Panc1 (cell line): ENCODE measurements at regions not wholly inside any gene's neighbourhood (a gene's known extent, or its start where the extent isn't known, plus 50 kb on each side); places are given as distances from the start of the nearest gene placed in this dataset.

Experiments
- POLR2AphosphoS5 ChIP-seq: IDR thresholded peaks from 2 replicates; pipeline ENCODE4 v1.6.1; 2012; ENCODE audit warnings: mild to moderate bottlenecking, low read depth, low read length, moderate library complexity
- SIN3A ChIP-seq: IDR thresholded peaks from 2 replicates; pipeline ENCODE4 v1.6.1; 2012; ENCODE audit warnings: low read depth, mild to moderate bottlenecking, low read length, moderate library complexity, borderline replicate concordance; ENCODE audit not compliant: insufficient read depth
- TF ChIP-seq, protein P1 (sequence below): fragments of 450-650 bp; IDR thresholded peaks from 2 replicates; pipeline ENCODE4 v1.5.1; 2017; ENCODE audit warnings: mild to moderate bottlenecking
- TF ChIP-seq, protein P2 (sequence below), 2 experiments: IDR thresholded peaks; 2 replicates each; pipeline ENCODE4 v1.6.1; 2011 to 2012; ENCODE audit warnings: low read depth in 2 of 2, control low read depth in 1 of 2, low read length in 1 of 2, mild to moderate bottlenecking in 1 of 2, moderate library complexity in 1 of 2; ENCODE audit not compliant: insufficient read depth in 1 of 2

DNA sequence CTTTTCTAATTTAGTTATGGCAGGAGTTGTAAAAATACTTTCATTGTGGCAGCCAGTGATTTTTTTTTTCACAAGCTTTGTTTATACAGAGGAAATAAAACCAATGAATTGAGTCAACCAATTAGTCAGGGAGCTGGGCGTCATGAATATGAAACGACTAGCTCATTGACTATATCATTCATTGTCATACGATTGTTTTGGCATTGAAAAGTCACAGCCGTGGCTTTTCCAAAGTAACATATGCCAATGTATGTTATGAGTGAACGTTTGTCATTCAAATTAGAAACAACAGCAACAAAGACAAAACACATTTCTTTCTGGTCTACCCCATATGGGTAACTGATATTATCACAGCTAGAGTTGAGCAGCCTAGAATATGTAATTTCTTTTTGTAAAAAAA is 810.6 kb downstream of the EPHA7 start:
- TF ChIP-seq, protein P1, sequence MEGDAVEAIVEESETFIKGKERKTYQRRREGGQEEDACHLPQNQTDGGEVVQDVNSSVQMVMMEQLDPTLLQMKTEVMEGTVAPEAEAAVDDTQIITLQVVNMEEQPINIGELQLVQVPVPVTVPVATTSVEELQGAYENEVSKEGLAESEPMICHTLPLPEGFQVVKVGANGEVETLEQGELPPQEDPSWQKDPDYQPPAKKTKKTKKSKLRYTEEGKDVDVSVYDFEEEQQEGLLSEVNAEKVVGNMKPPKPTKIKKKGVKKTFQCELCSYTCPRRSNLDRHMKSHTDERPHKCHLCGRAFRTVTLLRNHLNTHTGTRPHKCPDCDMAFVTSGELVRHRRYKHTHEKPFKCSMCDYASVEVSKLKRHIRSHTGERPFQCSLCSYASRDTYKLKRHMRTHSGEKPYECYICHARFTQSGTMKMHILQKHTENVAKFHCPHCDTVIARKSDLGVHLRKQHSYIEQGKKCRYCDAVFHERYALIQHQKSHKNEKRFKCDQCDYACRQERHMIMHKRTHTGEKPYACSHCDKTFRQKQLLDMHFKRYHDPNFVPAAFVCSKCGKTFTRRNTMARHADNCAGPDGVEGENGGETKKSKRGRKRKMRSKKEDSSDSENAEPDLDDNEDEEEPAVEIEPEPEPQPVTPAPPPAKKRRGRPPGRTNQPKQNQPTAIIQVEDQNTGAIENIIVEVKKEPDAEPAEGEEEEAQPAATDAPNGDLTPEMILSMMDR, result no peak
- TF ChIP-seq POLR2AphosphoS5 (no peak), SIN3A (no peak)
- TF ChIP-seq, protein P2, sequence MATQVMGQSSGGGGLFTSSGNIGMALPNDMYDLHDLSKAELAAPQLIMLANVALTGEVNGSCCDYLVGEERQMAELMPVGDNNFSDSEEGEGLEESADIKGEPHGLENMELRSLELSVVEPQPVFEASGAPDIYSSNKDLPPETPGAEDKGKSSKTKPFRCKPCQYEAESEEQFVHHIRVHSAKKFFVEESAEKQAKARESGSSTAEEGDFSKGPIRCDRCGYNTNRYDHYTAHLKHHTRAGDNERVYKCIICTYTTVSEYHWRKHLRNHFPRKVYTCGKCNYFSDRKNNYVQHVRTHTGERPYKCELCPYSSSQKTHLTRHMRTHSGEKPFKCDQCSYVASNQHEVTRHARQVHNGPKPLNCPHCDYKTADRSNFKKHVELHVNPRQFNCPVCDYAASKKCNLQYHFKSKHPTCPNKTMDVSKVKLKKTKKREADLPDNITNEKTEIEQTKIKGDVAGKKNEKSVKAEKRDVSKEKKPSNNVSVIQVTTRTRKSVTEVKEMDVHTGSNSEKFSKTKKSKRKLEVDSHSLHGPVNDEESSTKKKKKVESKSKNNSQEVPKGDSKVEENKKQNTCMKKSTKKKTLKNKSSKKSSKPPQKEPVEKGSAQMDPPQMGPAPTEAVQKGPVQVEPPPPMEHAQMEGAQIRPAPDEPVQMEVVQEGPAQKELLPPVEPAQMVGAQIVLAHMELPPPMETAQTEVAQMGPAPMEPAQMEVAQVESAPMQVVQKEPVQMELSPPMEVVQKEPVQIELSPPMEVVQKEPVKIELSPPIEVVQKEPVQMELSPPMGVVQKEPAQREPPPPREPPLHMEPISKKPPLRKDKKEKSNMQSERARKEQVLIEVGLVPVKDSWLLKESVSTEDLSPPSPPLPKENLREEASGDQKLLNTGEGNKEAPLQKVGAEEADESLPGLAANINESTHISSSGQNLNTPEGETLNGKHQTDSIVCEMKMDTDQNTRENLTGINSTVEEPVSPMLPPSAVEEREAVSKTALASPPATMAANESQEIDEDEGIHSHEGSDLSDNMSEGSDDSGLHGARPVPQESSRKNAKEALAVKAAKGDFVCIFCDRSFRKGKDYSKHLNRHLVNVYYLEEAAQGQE (IDR thresholded peaks at IDR 0.05; ENCODE audit: insufficient read depth in 1 of 2, low read depth in 2 of 2, low read length in 1 of 2), result no peak
